ENCODE measurements at regions not wholly inside any gene's neighbourhood (a gene's known extent, or its start where the extent isn't known, plus 50 kb on each side); places are given as distances from the start of the nearest gene placed in this dataset.
A peak's percentile ranks its signal among the peaks of the same experiment; 100 is the strongest.

GRCh38 chr6:119480961-119481497, 131.5 kb upstream of the MAN1A1 start:
- no peak for DNase-seq (ENCODE audit: low read depth in 1 of 2, low spot score in 1 of 2)
- H3K4me3 ChIP-seq (replicated peaks; ENCODE audit: insufficient read depth, low read length): no peak overlapping the region
- H3K27me3 ChIP-seq (ENCODE audit: insufficient read depth, poor library complexity, severe bottlenecking): no peaks in the 10 kb centered on the region
- TF ChIP-seq CTCF (IDR thresholded peaks at IDR 0.05; ENCODE audit: insufficient read depth, low read length) (no peak), SPI1 (IDR thresholded peaks at IDR 0.05; ENCODE audit: borderline replicate concordance, low read depth) (no peak), GABPA (IDR thresholded peaks at IDR 0.05; ENCODE audit: low read depth) (no peak), REST (IDR thresholded peaks at IDR 0.05; ENCODE audit: insufficient replicate concordance, low read depth) (no peak), POLR2AphosphoS5 (IDR thresholded peaks at IDR 0.05; ENCODE audit: low read depth) (no peak)
- H3K27ac ChIP-seq (replicated peaks): no peak overlapping the region

GRCh38 chr6:119479860-119480655, 130.5 kb upstream of the MAN1A1 start:
- Histone ChIP-seq H3K27ac (replicated peaks) (no peak overlapping the region), H3K4me3 (replicated peaks; ENCODE audit: insufficient read depth, low read length) (no peak overlapping the region), H3K27me3 (ENCODE audit: insufficient read depth, poor library complexity, severe bottlenecking) (no peaks in the 10 kb centered on the region)
- TF ChIP-seq CTCF (IDR thresholded peaks at IDR 0.05; ENCODE audit: insufficient read depth, low read length) (no peak), SPI1 (IDR thresholded peaks at IDR 0.05; ENCODE audit: borderline replicate concordance, low read depth) (no peak), POLR2AphosphoS5 (IDR thresholded peaks at IDR 0.05; ENCODE audit: low read depth) (no peak), REST (IDR thresholded peaks at IDR 0.05; ENCODE audit: insufficient replicate concordance, low read depth) (no peak), GABPA (IDR thresholded peaks at IDR 0.05; ENCODE audit: low read depth) (no peak)
- peak in 1 of 2 experiments; percentile 5 for DNase-seq (ENCODE audit: low read depth in 1 of 2, low spot score in 1 of 2)

- no peak for TF ChIP-seq SPI1 (IDR thresholded peaks at IDR 0.05; ENCODE audit: borderline replicate concordance, low read depth)
- no peak for TF ChIP-seq GABPA (IDR thresholded peaks at IDR 0.05; ENCODE audit: low read depth)
- TF ChIP-seq REST (IDR thresholded peaks at IDR 0.05; ENCODE audit: insufficient replicate concordance, low read depth): no peak
- TF ChIP-seq CTCF (IDR thresholded peaks at IDR 0.05; ENCODE audit: insufficient read depth, low read length): no peak
- TF ChIP-seq POLR2AphosphoS5 (IDR thresholded peaks at IDR 0.05; ENCODE audit: low read depth): no peak
- H3K27ac ChIP-seq (replicated peaks): no peak overlapping the region
- H3K4me3 ChIP-seq (replicated peaks; ENCODE audit: insufficient read depth, low read length): no peak overlapping the region
- no peaks in the 10 kb centered on the region for H3K27me3 ChIP-seq (ENCODE audit: insufficient read depth, poor library complexity, severe bottlenecking)
- no peak for DNase-seq (ENCODE audit: low read depth in 1 of 2, low spot score in 1 of 2)
These were observed 127.0 kb upstream of the MAN1A1 start for GRCh38 chr6:119476554-119476953.

Measured in HL-60 (cell line).